Endothelial cell of umbilical vein (primary cell): ENCODE measurements at regions not wholly inside any gene's neighbourhood (a gene's known extent, or its start where the extent isn't known, plus 50 kb on each side); places are given as distances from the start of the nearest gene placed in this dataset.

Source experiments
- BruUV-seq: library from RNA; stranded (reverse); fragments of 400-500 nt; replicated peaks from 2 replicates; lab custom pipeline; 2021; lab: Mats Ljungman, UMichigan
- CTCF ChIA-PET: fragments of 300-600, 350-600 bp; sonication (Branson Sonifier 250); formaldehyde crosslinking; loops from one replicate; lab custom pipeline; 2021; ENCODE audit warnings: antibody characterized with exemption, inconsistent platforms; lab: Charles Lee
- POLR2A ChIA-PET: fragments of 300-600, 350-600 bp; sonication (Branson Sonifier 250); formaldehyde crosslinking; loops from one replicate; lab custom pipeline; 2021; ENCODE audit warnings: antibody characterized with exemption, inconsistent platforms; lab: Charles Lee
- DNase-seq: peaks from one replicate; pipeline ENCODE4 v3.0.0-alpha.2; 2011; ENCODE audit warnings: low read depth, low spot score
- FAIRE-seq: peaks from 2 replicates; lab custom pipeline; 2011; peaks lifted over from hg19 to GRCh38; lab: Jason Lieb, UNC
- H2AFZ ChIP-seq: 2 replicates; pipeline ENCODE4 v1.6.0; 2012; ENCODE audit warnings: low read depth, low read length, control low read depth, inconsistent platforms
- H3K27ac ChIP-seq: 2 replicates; pipeline ENCODE4 v1.5.1; 2011; ENCODE audit warnings: low read depth, mild to moderate bottlenecking, control low read depth, low read length, moderate library complexity; ENCODE audit not compliant: insufficient read depth
- H3K27me3 ChIP-seq, 2 experiments: 2 replicates each; pipeline versions ENCODE4 v1.6.0 to v1.6.1; 2011; ENCODE audit warnings: low read length in 2 of 2, mixed read lengths in 1 of 2; ENCODE audit not compliant: control insufficient read depth in 2 of 2, insufficient read depth in 2 of 2
- H3K36me3 ChIP-seq, 2 experiments: 2 replicates in 1 of 2; 3 replicates in 1 of 2; pipeline ENCODE4 v1.5.1; 2011; ENCODE audit warnings: low read length in 2 of 2, mild to moderate bottlenecking in 1 of 2, moderate library complexity in 1 of 2; ENCODE audit not compliant: control insufficient read depth in 2 of 2, insufficient read depth in 2 of 2; ENCODE audit errors: extremely low read depth in 1 of 2
- H3K4me1 ChIP-seq: 3 replicates; pipeline ENCODE4 v1.5.1; 2011; ENCODE audit warnings: mild to moderate bottlenecking, low read length; ENCODE audit not compliant: control insufficient read depth, insufficient read depth; ENCODE audit errors: extremely low read depth
- H3K4me2 ChIP-seq: 2 replicates; pipeline ENCODE4 v1.6.1; 2011; ENCODE audit warnings: low read length, control low read depth, mixed read lengths; ENCODE audit not compliant: insufficient read depth
- H3K4me3 ChIP-seq, 3 experiments: fragments of 200-600 bp in 1 of 3; sonication (generic), shearing (Covaris generic) in 1 of 3; replicated peaks in 1 of 3; 2 replicates each; pipeline ENCODE4 v1.5.1; 2011 to 2016; ENCODE audit warnings: control low read depth in 3 of 3, low read length in 3 of 3, mild to moderate bottlenecking in 2 of 3, inconsistent platforms in 1 of 3, low read depth in 1 of 3, moderate library complexity in 1 of 3; ENCODE audit not compliant: insufficient read depth in 1 of 3
- H3K79me2 ChIP-seq: 2 replicates; pipeline ENCODE4 v1.6.0; 2012; ENCODE audit warnings: low read length, inconsistent platforms; ENCODE audit not compliant: control insufficient read depth, insufficient read depth
- H3K9ac ChIP-seq: replicated peaks from 2 replicates; pipeline ENCODE3; 2011; ENCODE audit warnings: low read length, control low read depth; ENCODE audit not compliant: insufficient read depth; ENCODE audit errors: extremely low read depth
- H3K9me1 ChIP-seq: replicated peaks from 3 replicates; pipeline ENCODE4 v1.6.0; 2011; ENCODE audit warnings: mild to moderate bottlenecking, low read length; ENCODE audit not compliant: control insufficient read depth, insufficient read depth; ENCODE audit errors: extremely low read depth
- H3K9me3 ChIP-seq: replicated peaks from 2 replicates; pipeline ENCODE4 v1.5.1; 2012; ENCODE audit warnings: low read length, inconsistent platforms; ENCODE audit not compliant: control insufficient read depth, insufficient read depth
- H4K20me1 ChIP-seq: replicated peaks from 2 replicates; pipeline ENCODE3; 2011; ENCODE audit warnings: mild to moderate bottlenecking, low read length; ENCODE audit not compliant: control insufficient read depth, insufficient read depth; ENCODE audit errors: extremely low read depth
- EZH2 ChIP-seq: IDR thresholded peaks from 2 replicates; pipeline ENCODE4 v1.6.1; 2012; ENCODE audit warnings: borderline replicate concordance, low read depth, mild to moderate bottlenecking, moderate library complexity, low read length, inconsistent platforms; ENCODE audit not compliant: severe bottlenecking
- FOS ChIP-seq: IDR thresholded peaks from 2 replicates; pipeline ENCODE4 v1.6.1; 2011; ENCODE audit warnings: mild to moderate bottlenecking, low read length, moderate library complexity, borderline replicate concordance; ENCODE audit not compliant: insufficient read depth
- GATA2 ChIP-seq: IDR thresholded peaks from 2 replicates; pipeline ENCODE4 v1.7.0; 2011; ENCODE audit warnings: low read depth, mild to moderate bottlenecking, moderate library complexity, mixed read lengths, low read length; ENCODE audit not compliant: insufficient read length, insufficient read depth
- JUN ChIP-seq: IDR thresholded peaks from 2 replicates; pipeline ENCODE4 v1.6.1; 2011; ENCODE audit warnings: borderline replicate concordance, low read depth; ENCODE audit not compliant: insufficient read length, insufficient read depth
- MYC ChIP-seq: IDR thresholded peaks from one replicate; pipeline ENCODE4 v1.6.1; 2011; ENCODE audit warnings: mild to moderate bottlenecking, low read depth, low read length
- POLR2A ChIP-seq: IDR thresholded peaks from 2 replicates; pipeline ENCODE4 v1.6.1; 2012; ENCODE audit warnings: low read depth, mild to moderate bottlenecking, control low read depth, low read length
- POLR2AphosphoS5 ChIP-seq: IDR thresholded peaks from 2 replicates; pipeline ENCODE4 v1.6.1; 2012; ENCODE audit warnings: low read depth, mild to moderate bottlenecking, control low read depth, low read length, moderate library complexity; ENCODE audit not compliant: insufficient read depth
- dilution Hi-C: fragments of 300-500 bp; cut with MboI; formaldehyde crosslinking; loops from one replicate; pipeline ENCODE4 v1.15.0; 2019; ENCODE audit warnings: low sequenced_read_pairs; ENCODE audit not compliant: extremely low pct_ligation_motif_present
- intact Hi-C: fragments of 100-400 bp; cut with micrococcal nuclease; formaldehyde crosslinking; loops from one replicate; pipeline ENCODE4 v1.10.0; 2022
- TF ChIP-seq, protein P1 (sequence below): IDR thresholded peaks from 2 replicates; pipeline ENCODE4 v1.6.1; 2011; ENCODE audit not compliant: insufficient read depth, insufficient read length
- TF ChIP-seq, protein P2 (sequence below), 2 donors: IDR thresholded peaks; 1 replicate in 1 of 2; 2 replicates in 1 of 2; pipeline ENCODE4 v1.5.1; 2011; ENCODE audit warnings: low read length in 2 of 2, mild to moderate bottlenecking in 2 of 2, moderate library complexity in 2 of 2, control low read depth in 1 of 2, inconsistent platforms in 1 of 2, low read depth in 1 of 2; ENCODE audit not compliant: insufficient read depth in 1 of 2; ENCODE audit errors: extremely low read depth in 1 of 2

DNA sequence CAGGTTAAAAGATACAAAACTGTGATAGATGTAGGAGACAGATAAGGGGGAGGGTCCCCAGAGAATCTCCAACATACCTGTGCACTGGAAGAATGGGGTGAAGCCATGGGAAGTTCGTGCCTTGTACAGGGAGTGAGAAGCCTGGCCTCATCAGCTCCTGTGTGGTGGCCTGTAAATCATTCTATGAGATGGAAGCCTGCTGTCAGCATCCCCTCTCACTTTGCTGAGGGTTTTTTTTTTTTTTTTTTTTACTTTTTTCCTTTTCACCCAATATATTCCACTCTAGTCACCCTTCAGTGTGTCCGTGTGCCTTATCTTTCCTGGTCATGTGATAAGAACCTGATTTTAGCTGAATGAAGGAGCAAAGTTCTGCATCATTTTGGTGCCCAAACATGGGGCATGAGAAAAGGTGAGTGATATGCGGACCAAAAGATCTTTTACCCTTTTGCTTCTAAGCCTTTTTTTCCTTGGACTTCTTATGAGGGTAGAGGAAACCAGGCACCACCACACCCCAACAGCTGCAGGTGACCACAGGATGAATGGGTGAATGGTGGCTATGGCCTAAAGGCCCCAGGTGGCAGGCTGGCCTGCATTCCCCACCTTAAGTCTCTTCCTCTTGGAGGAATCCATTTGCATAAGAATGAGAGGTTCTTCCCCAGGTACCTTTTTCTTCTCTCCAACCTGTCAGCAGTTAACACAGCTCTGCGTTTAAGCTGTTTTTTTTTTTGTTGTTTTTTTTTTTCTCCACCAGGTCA is 1345.0 kb downstream of the NSUN3 start:
- H3K4me1 ChIP-seq, result no peaks in the 10 kb centered on the region
- no peaks in the 10 kb centered on the region for H3K79me2 ChIP-seq
- no peaks in the 10 kb centered on the region for H3K9me1 ChIP-seq
- H4K20me1 ChIP-seq, result no peaks in the 10 kb centered on the region
- TF ChIP-seq POLR2A (no peak), FOS (no peak), POLR2AphosphoS5 (no peak), JUN (no peak), MYC (no peak), EZH2 (no peak), GATA2 (no peak)
- TF ChIP-seq, protein P1, sequence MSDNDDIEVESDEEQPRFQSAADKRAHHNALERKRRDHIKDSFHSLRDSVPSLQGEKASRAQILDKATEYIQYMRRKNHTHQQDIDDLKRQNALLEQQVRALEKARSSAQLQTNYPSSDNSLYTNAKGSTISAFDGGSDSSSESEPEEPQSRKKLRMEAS, result no peak
- TF ChIP-seq, protein P2, sequence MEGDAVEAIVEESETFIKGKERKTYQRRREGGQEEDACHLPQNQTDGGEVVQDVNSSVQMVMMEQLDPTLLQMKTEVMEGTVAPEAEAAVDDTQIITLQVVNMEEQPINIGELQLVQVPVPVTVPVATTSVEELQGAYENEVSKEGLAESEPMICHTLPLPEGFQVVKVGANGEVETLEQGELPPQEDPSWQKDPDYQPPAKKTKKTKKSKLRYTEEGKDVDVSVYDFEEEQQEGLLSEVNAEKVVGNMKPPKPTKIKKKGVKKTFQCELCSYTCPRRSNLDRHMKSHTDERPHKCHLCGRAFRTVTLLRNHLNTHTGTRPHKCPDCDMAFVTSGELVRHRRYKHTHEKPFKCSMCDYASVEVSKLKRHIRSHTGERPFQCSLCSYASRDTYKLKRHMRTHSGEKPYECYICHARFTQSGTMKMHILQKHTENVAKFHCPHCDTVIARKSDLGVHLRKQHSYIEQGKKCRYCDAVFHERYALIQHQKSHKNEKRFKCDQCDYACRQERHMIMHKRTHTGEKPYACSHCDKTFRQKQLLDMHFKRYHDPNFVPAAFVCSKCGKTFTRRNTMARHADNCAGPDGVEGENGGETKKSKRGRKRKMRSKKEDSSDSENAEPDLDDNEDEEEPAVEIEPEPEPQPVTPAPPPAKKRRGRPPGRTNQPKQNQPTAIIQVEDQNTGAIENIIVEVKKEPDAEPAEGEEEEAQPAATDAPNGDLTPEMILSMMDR (IDR thresholded peaks at IDR 0.05; ENCODE audit: extremely low read depth in 1 of 2, insufficient read depth in 1 of 2, low read depth in 1 of 2, low read length in 2 of 2), result no peak
- H3K36me3 ChIP-seq, result no peaks in the 10 kb centered on the region
- H3K27me3 ChIP-seq, result no peaks in the 10 kb centered on the region
- FAIRE-seq (no peak), DNase-seq (no peak)
- intact Hi-C loops, result no loop called here
- ChIA-PET POLR2A (no interaction called here), CTCF (no interaction called here)
- H3K27ac ChIP-seq, result no peak overlapping the region
- no peak overlapping the region for H2AFZ ChIP-seq
- no peaks in the 10 kb centered on the region for H3K9me3 ChIP-seq
- H3K4me3 ChIP-seq, result no peak overlapping the region
- dilution Hi-C loops, result no loop called here
- no peak overlapping the region for H3K4me2 ChIP-seq
- no TSS peak for BruUV-seq
- no peak overlapping the region for H3K9ac ChIP-seq
